OCI-LY3 (cell line): ENCODE measurements at regions not wholly inside any gene's neighbourhood (a gene's known extent, or its start where the extent isn't known, plus 50 kb on each side); places are given as distances from the start of the nearest gene placed in this dataset.

Source experiments
- CTCF ChIP-seq: fragments of 200-600, 300-600 bp; sonication (generic); IDR thresholded peaks from 2 replicates; pipeline ENCODE4 v1.5.1; 2014; ENCODE audit warnings: antibody characterized with exemption, low read length, low read depth
- EZH2phosphoT487 ChIP-seq: fragments of 200-600 bp; shearing (Covaris generic); IDR thresholded peaks from 2 replicates; pipeline ENCODE4 v1.6.1; 2018; ENCODE audit warnings: antibody characterized with exemption, mixed run types, low read depth

GRCh38 chr4:10333942-10334341 lies 123.3 kb downstream of the ZNF518B start:
- TF ChIP-seq CTCF, result no peak
- TF ChIP-seq EZH2phosphoT487, result no peak
